GM12892 (cell line): ENCODE measurements at regions not wholly inside any gene's neighbourhood (a gene's known extent, or its start where the extent isn't known, plus 50 kb on each side); places are given as distances from the start of the nearest gene placed in this dataset.

ENCODE experiments used
- POLR2A ChIP-seq: IDR thresholded peaks from 2 replicates; pipeline ENCODE4 v1.6.1; 2011; ENCODE audit warnings: low read depth, low read length, control low read depth
- POLR2AphosphoS5 ChIP-seq: IDR thresholded peaks from 2 replicates; pipeline ENCODE4 v1.6.1; 2011; ENCODE audit warnings: low read depth, low read length, control low read depth
- TAF1 ChIP-seq: IDR thresholded peaks from 2 replicates; pipeline ENCODE4 v1.6.1; 2011; ENCODE audit warnings: low read depth, mild to moderate bottlenecking, control low read depth, low read length, borderline replicate concordance

DNA sequence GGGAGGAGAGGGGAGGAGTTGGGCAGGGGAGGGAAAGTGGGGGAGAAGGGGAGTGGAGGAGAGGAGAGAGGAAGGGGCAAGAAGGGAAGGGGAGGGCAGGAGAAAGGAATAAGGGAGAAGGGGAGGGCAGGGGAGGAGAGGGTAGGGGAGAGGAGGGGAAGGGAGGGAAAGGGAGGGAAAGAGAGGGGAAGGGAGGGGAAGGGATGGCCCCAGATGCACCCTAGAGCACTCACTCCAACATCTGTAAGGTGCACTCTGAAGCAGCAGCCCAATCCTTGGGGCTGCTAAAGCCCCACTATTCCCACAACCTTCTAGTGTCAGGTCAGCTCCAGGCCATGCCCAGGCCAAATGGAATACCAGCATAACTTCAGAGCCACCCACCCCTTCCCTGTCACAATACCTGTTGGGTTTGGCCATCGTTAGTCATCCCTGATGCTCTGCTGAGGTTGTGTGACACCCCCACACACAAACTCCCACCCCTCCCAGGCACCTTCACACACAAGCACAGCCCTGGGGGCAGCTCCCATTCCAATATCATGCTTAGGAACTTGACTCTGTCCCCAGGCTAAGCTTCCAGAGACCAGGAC, 55.7 kb upstream of the PKDCC start:
- TF ChIP-seq POLR2A (no peak), POLR2AphosphoS5 (no peak), TAF1 (no peak)
